GM23338 (cell line): ENCODE measurements at regions not wholly inside any gene's neighbourhood (a gene's known extent, or its start where the extent isn't known, plus 50 kb on each side); places are given as distances from the start of the nearest gene placed in this dataset.

ENCODE experiments used
- CREB1 ChIP-seq: fragments of 250-450 bp; sonication (Bioruptor Pico); IDR thresholded peaks from 2 replicates; pipeline ENCODE4 v1.5.0; 2020; ENCODE audit warnings: low read depth, mild to moderate bottlenecking, moderate library complexity
- EZH2phosphoT487 ChIP-seq: fragments of 200-600 bp; sonication (generic); IDR thresholded peaks from one replicate; pipeline ENCODE4 v1.8.1; 2018; ENCODE audit warnings: antibody characterized with exemption; ENCODE audit not compliant: unreplicated experiment
- JUNB ChIP-seq: IDR thresholded peaks from one replicate; pipeline ENCODE4 v1.6.1; 2016; ENCODE audit warnings: antibody characterized with exemption; ENCODE audit not compliant: unreplicated experiment
- TF ChIP-seq, protein P1 (sequence below), 2 experiments: fragments of 200-600 bp in 1 of 2; sonication (generic) in 1 of 2; conservative IDR thresholded peaks; 2 replicates each; pipeline versions ENCODE4 v1.5.1 to v1.6.1; 2016 to 2017; ENCODE audit warnings: antibody characterized with exemption in 2 of 2, low read depth in 2 of 2, mild to moderate bottlenecking in 2 of 2, moderate library complexity in 1 of 2
- TF ChIP-seq, protein P2 (sequence below): IDR thresholded peaks from one replicate; pipeline ENCODE4 v1.6.1; 2018; ENCODE audit warnings: antibody characterized with exemption; ENCODE audit not compliant: unreplicated experiment

DNA sequence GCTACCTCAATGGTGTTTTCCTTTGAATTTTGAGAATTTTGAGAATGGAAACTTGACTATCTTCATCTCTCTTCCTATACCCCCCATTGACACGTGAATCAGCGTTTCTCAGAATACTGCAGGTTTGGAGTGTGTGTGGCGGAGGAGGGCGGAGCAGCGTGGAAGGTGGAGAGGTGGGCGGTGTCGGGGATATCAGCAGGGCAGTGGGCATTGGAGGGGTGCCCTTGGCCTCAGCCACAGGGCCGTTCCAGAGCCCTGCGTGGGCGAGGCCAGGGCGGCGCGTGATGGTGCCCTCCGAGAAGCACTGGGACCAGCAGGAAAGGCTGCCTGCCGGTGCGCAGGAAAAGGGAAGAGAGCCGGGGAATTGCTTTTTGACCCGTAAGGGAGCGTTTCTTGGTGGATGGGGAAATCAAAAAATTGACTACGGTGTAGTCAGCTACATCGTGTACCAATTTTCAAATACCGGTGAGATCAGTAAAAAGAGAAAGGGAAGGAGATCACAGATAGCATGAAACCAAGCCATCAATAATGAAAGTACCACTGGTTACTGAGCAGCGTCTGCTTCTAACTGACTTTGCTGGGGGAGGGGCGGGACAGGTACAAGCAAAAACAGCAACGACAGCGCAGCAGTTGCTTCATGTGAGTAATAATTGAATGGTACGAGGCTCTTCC lies 82.7 kb upstream of the DUSP22 start:
- TF ChIP-seq, protein P1, sequence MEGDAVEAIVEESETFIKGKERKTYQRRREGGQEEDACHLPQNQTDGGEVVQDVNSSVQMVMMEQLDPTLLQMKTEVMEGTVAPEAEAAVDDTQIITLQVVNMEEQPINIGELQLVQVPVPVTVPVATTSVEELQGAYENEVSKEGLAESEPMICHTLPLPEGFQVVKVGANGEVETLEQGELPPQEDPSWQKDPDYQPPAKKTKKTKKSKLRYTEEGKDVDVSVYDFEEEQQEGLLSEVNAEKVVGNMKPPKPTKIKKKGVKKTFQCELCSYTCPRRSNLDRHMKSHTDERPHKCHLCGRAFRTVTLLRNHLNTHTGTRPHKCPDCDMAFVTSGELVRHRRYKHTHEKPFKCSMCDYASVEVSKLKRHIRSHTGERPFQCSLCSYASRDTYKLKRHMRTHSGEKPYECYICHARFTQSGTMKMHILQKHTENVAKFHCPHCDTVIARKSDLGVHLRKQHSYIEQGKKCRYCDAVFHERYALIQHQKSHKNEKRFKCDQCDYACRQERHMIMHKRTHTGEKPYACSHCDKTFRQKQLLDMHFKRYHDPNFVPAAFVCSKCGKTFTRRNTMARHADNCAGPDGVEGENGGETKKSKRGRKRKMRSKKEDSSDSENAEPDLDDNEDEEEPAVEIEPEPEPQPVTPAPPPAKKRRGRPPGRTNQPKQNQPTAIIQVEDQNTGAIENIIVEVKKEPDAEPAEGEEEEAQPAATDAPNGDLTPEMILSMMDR (conservative IDR thresholded peaks at IDR 0.05; ENCODE audit: low read depth in 2 of 2): no peak
- no peak for TF ChIP-seq JUNB
- TF ChIP-seq, protein P2, sequence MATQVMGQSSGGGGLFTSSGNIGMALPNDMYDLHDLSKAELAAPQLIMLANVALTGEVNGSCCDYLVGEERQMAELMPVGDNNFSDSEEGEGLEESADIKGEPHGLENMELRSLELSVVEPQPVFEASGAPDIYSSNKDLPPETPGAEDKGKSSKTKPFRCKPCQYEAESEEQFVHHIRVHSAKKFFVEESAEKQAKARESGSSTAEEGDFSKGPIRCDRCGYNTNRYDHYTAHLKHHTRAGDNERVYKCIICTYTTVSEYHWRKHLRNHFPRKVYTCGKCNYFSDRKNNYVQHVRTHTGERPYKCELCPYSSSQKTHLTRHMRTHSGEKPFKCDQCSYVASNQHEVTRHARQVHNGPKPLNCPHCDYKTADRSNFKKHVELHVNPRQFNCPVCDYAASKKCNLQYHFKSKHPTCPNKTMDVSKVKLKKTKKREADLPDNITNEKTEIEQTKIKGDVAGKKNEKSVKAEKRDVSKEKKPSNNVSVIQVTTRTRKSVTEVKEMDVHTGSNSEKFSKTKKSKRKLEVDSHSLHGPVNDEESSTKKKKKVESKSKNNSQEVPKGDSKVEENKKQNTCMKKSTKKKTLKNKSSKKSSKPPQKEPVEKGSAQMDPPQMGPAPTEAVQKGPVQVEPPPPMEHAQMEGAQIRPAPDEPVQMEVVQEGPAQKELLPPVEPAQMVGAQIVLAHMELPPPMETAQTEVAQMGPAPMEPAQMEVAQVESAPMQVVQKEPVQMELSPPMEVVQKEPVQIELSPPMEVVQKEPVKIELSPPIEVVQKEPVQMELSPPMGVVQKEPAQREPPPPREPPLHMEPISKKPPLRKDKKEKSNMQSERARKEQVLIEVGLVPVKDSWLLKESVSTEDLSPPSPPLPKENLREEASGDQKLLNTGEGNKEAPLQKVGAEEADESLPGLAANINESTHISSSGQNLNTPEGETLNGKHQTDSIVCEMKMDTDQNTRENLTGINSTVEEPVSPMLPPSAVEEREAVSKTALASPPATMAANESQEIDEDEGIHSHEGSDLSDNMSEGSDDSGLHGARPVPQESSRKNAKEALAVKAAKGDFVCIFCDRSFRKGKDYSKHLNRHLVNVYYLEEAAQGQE: no peak
- TF ChIP-seq CREB1: no peak
- TF ChIP-seq EZH2phosphoT487: no peak
